ENCODE measurements at regions not wholly inside any gene's neighbourhood (a gene's known extent, or its start where the extent isn't known, plus 50 kb on each side); places are given as distances from the start of the nearest gene placed in this dataset.

- no peak for DNase-seq (ENCODE audit: low read depth in 2 of 2)
- H3K4me3 ChIP-seq (replicated peaks in 1 of 2; ENCODE audit: low read depth in 2 of 2, low read length in 2 of 2) = no peak overlapping the region
- TF ChIP-seq, protein P1, sequence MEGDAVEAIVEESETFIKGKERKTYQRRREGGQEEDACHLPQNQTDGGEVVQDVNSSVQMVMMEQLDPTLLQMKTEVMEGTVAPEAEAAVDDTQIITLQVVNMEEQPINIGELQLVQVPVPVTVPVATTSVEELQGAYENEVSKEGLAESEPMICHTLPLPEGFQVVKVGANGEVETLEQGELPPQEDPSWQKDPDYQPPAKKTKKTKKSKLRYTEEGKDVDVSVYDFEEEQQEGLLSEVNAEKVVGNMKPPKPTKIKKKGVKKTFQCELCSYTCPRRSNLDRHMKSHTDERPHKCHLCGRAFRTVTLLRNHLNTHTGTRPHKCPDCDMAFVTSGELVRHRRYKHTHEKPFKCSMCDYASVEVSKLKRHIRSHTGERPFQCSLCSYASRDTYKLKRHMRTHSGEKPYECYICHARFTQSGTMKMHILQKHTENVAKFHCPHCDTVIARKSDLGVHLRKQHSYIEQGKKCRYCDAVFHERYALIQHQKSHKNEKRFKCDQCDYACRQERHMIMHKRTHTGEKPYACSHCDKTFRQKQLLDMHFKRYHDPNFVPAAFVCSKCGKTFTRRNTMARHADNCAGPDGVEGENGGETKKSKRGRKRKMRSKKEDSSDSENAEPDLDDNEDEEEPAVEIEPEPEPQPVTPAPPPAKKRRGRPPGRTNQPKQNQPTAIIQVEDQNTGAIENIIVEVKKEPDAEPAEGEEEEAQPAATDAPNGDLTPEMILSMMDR (IDR thresholded peaks at IDR 0.05; ENCODE audit: low read depth, low read length) = no peak
Measured at GRCh38 chr9:109961626-109962025, 181.6 kb downstream of the PALM2AKAP2 start.

GRCh38 chr9:109962215-109962614 lies 182.2 kb downstream of the PALM2AKAP2 start:
- no peak overlapping the region for H3K4me3 ChIP-seq (replicated peaks in 1 of 2; ENCODE audit: low read depth in 2 of 2, low read length in 2 of 2)
- no peak for DNase-seq (ENCODE audit: low read depth in 2 of 2)
- TF ChIP-seq, protein P1 (IDR thresholded peaks at IDR 0.05; ENCODE audit: low read depth, low read length) = no peak

DNA sequence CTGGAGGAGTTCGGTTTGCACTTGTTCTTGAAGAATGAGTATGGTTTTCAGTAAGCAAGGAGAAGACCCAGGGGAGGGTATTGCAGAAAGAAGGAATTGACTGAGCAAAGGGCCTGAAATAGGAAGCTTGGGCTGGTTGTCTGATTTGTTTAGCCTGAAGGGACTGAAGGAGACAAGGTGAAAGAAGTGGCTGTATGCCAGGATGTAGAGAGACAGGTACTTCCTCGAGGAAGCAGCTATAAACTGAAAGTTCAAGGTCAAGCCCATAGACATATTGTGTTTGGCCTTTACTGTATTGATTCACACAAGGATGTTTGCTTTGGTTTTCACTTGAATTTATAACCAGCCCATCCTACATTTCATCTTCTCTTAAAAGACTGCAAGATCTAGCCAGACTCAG lies 183.1 kb downstream of the PALM2AKAP2 start:
- H3K4me3 ChIP-seq (replicated peaks in 1 of 2; ENCODE audit: low read depth in 2 of 2, low read length in 2 of 2) = no peak overlapping the region
- no peak for DNase-seq (ENCODE audit: low read depth in 2 of 2)
- TF ChIP-seq, protein P1 (IDR thresholded peaks at IDR 0.05; ENCODE audit: low read depth, low read length) = no peak

DNA sequence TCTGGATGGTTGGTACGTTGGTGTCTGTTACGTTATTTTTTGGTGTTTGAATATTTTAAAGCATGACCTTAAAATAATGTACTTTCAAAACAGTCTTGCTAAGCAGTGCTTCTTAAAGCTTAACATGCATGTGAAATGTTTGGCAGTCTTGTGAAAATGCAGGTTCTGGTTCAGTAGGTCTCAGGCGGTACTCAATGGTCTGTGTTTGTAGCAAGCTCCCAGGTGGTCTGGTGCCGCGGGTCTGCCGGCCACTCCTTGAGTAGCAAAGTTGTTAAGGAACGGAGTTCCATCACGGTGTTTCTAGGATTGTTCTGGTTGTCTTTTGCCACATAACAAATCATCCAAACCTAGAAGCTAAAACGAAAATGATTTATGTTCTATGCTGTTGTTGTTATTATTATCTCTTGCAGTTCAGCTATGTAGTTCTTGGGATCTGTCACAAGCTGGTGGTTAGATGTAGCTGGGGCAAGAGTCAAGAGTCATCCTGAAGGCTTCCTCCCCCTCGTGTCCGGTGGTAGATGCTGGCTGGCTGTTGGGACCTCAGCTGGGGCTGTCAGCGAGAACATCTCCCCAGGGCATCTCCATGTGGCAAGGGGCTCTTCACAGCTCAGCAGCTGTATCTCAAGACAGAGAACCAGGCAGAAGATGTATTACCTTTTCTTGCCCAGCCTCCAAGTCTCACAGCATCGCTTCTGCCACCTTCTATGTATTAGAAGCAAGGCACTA lies 186.8 kb downstream of the PALM2AKAP2 start:
- H3K4me3 ChIP-seq (replicated peaks in 1 of 2; ENCODE audit: low read depth in 2 of 2, low read length in 2 of 2) = no peak overlapping the region
- TF ChIP-seq, protein P1 (IDR thresholded peaks at IDR 0.05; ENCODE audit: low read depth, low read length) = no peak

GRCh38 chr9:109967651-109968642 lies 187.9 kb downstream of the PALM2AKAP2 start:
- no peak overlapping the region for H3K4me3 ChIP-seq (replicated peaks in 1 of 2; ENCODE audit: low read depth in 2 of 2, low read length in 2 of 2)
- TF ChIP-seq, protein P1 (IDR thresholded peaks at IDR 0.05; ENCODE audit: low read depth, low read length) = no peak
- DNase-seq (ENCODE audit: low read depth in 2 of 2) = no peak

More for the DNA sequence above, 186.8 kb downstream of the PALM2AKAP2 start:
- DNase-seq (ENCODE audit: low read depth in 2 of 2) = no peak

- H3K4me3 ChIP-seq (replicated peaks in 1 of 2; ENCODE audit: low read depth in 2 of 2, low read length in 2 of 2) = no peak overlapping the region
- TF ChIP-seq, protein P1 (IDR thresholded peaks at IDR 0.05; ENCODE audit: low read depth, low read length) = peak; percentile 34
- peak; percentile 44 to 61 for DNase-seq (ENCODE audit: low read depth in 2 of 2)
Measured at GRCh38 chr9:109969011-109969410, 189.0 kb downstream of the PALM2AKAP2 start.
